Activated CD4-positive, alpha-beta T cell treated with anti-CD3 and anti-CD28 coated beads for 36 hours (primary cell): ENCODE measurements at regions not wholly inside any gene's neighbourhood (a gene's known extent, or its start where the extent isn't known, plus 50 kb on each side); places are given as distances from the start of the nearest gene placed in this dataset.

Experiments used
- ATAC-seq: fragments of 200-7000 bp; cut with Tn5 transposase; one replicate; pipeline ENCODE4 v1.10.0; 2021; ENCODE audit warnings: mild to moderate bottlenecking, moderate library complexity
- CTCF ChIA-PET: fragments of 350-600 bp; sonication (Branson Sonifier 250); formaldehyde crosslinking; loops from one replicate; lab custom pipeline; 2021; ENCODE audit warnings: antibody characterized with exemption; lab: Charles Lee
- POLR2A ChIA-PET: fragments of 350-600 bp; sonication (Branson Sonifier 250); formaldehyde crosslinking; loops from one replicate; lab custom pipeline; 2021; ENCODE audit warnings: antibody characterized with exemption, inconsistent platforms; lab: Charles Lee
- DNase-seq: peaks from one replicate; pipeline ENCODE4 v3.0.0-alpha.2; 2020
- H3K27ac Mint-ChIP-seq: one replicate; pipeline ENCODE4 v1.8.0; 2021; ENCODE audit warnings: mixed read lengths
- H3K27me3 Mint-ChIP-seq: one replicate; pipeline ENCODE4 v1.8.0; 2021; ENCODE audit warnings: mixed read lengths
- H3K36me3 Mint-ChIP-seq: one replicate; pipeline ENCODE4 v1.8.0; 2021; ENCODE audit warnings: low read depth, mixed read lengths
- H3K4me1 Mint-ChIP-seq: one replicate; pipeline ENCODE4 v1.8.0; 2021; ENCODE audit warnings: mixed read lengths
- H3K4me3 Mint-ChIP-seq: one replicate; pipeline ENCODE4 v1.8.0; 2021; ENCODE audit warnings: mild to moderate bottlenecking, moderate library complexity, mixed read lengths
- H3K9me3 Mint-ChIP-seq: one replicate; pipeline ENCODE4 v1.8.0; 2021; ENCODE audit warnings: low read depth, mixed read lengths
- intact Hi-C, 2 experiments: fragments of 100-400 bp; cut with DNase I in 1 of 2; cut with micrococcal nuclease in 1 of 2; formaldehyde crosslinking; loops; one replicate each; pipeline versions ENCODE4 v1.14.2 to v1.15.1; 2022 to 2024; cut with DNase I, micrococcal nuclease

- Mint-ChIP-seq H3K4me1 (peaks cover 5% of the 10 kb centered on the region), H3K4me3 (no peak overlapping the region), H3K27ac (no peak overlapping the region), H3K36me3 (no peaks in the 10 kb centered on the region), H3K27me3 (peaks cover 19% of the 10 kb centered on the region), H3K9me3 (no peaks in the 10 kb centered on the region)
- CTCF ChIA-PET = no interaction called here
- no peak for DNase-seq
- intact Hi-C loops = no loop called here
- ATAC-seq = no peak
- POLR2A ChIA-PET = no interaction called here
Observed at GRCh38 chr6:132868057-132868456, 53.7 kb downstream of the RPS12 start.

DNA sequence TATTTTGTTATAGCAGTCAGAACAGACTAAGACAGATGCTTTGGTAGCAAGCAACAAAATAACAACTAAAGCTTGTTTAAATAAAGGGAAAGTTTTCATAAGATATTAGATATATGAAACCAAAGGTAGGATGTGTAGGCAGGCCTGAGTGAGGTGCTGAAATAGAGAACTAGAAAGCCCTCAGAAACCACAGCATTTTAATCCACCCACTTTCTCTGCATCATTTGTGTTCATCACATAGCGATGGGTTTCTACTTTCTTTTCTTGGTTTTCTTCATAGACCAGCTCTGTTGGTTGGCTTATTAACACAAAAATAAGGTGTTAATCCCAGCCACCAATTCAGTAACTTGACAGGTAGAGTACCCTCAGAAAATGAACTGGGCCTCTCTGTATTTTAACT is 58.6 kb downstream of the RPS12 start:
- ChIA-PET POLR2A (no interaction called here), CTCF (no interaction called here)
- intact Hi-C loops = no loop called here
- DNase-seq (no peak), ATAC-seq (peak; percentile 89)
- Mint-ChIP-seq H3K36me3 (no peaks in the 10 kb centered on the region), H3K9me3 (peaks cover 5% of the 10 kb centered on the region), H3K4me1 (peaks cover 5% of the 10 kb centered on the region), H3K27me3 (peaks cover 17% of the 10 kb centered on the region), H3K27ac (no peak overlapping the region), H3K4me3 (no peak overlapping the region)

DNA sequence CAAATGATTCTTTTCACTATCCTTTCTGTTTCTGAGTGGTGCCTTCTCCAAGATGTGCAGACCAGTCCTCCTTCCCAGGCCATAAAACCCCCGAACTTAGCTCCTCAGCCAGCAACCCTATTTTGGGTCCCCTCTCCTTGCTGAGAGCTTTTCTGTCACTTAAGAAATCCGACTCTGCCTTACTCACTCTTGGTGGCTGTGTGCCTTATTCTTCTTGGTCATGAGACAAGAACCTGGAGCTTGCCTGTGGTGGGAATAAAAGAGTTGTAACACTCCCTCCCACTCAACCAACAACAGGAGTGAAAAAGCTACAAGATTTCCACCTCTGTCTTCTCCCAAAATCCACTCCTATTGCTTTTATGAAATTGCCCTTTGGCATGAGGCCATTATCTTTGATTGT is 62.6 kb downstream of the RPS12 start:
- peaks cover 5% of the 10 kb centered on the region for H3K4me1 Mint-ChIP-seq
- intact Hi-C loops = no loop called here
- no peak overlapping the region for H3K4me3 Mint-ChIP-seq
- ChIA-PET POLR2A (no interaction called here), CTCF (interaction anchor here (0.7 kb wide), 1 partner anchor 144 kb away, joined by 4 read pairs; no protein-coding TSS in a partner anchor)
- peaks cover 9% of the 10 kb centered on the region for H3K27me3 Mint-ChIP-seq
- no peak for ATAC-seq
- H3K9me3 Mint-ChIP-seq = peaks cover 5% of the 10 kb centered on the region
- H3K36me3 Mint-ChIP-seq = no peaks in the 10 kb centered on the region
- DNase-seq = no peak
- H3K27ac Mint-ChIP-seq = no peak overlapping the region

DNA sequence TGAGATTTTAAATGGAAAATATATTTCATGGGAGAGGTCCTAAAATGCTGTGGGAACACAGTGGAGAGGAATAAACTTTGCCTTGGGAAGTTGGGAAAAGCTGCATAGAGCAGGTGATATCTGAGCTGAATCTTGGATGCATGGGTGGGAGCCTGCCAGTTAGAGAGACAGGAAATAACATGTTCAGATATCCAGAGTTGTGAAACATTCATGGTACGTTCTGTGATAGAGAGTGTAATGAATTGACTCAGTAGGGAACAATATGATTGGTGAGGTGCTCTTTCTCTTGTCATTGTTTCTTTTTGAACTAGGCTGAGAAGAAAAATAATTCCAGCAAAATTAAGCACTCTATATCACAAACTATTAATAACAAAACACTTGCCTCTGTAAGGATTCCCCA is 72.8 kb downstream of the RPS12 start:
- CTCF ChIA-PET = no interaction called here
- H3K27ac Mint-ChIP-seq = no peak overlapping the region
- ATAC-seq = peak; percentile 79
- intact Hi-C loops = no loop called here
- DNase-seq = no peak
- peaks cover 10% of the 10 kb centered on the region for H3K27me3 Mint-ChIP-seq
- H3K9me3 Mint-ChIP-seq = no peaks in the 10 kb centered on the region
- peaks cover 2% of the 10 kb centered on the region for H3K4me1 Mint-ChIP-seq
- H3K4me3 Mint-ChIP-seq = no peak overlapping the region
- H3K36me3 Mint-ChIP-seq = no peaks in the 10 kb centered on the region
- POLR2A ChIA-PET = no interaction called here

- Mint-ChIP-seq H3K27ac (no peak overlapping the region), H3K4me3 (no peak overlapping the region), H3K36me3 (no peaks in the 10 kb centered on the region), H3K9me3 (no peaks in the 10 kb centered on the region), H3K4me1 (peaks cover 2% of the 10 kb centered on the region), H3K27me3 (peaks cover 10% of the 10 kb centered on the region)
- ChIA-PET POLR2A (no interaction called here), CTCF (no interaction called here)
- ATAC-seq (no peak), DNase-seq (no peak)
- intact Hi-C loops = no loop called here
Observed at GRCh38 chr6:132888701-132889100, 74.3 kb downstream of the RPS12 start.

- Mint-ChIP-seq H3K9me3 (no peaks in the 10 kb centered on the region), H3K4me3 (no peak overlapping the region), H3K4me1 (no peaks in the 10 kb centered on the region), H3K27ac (no peak overlapping the region), H3K36me3 (no peaks in the 10 kb centered on the region), H3K27me3 (peaks cover 6% of the 10 kb centered on the region)
- CTCF ChIA-PET = no interaction called here
- POLR2A ChIA-PET = no interaction called here
- no peak for ATAC-seq
- DNase-seq = no peak
- intact Hi-C loops = no loop called here
Observed at GRCh38 chr6:132892929-132893771, 78.8 kb downstream of the RPS12 start.

- Mint-ChIP-seq H3K27ac (no peak overlapping the region), H3K9me3 (no peaks in the 10 kb centered on the region), H3K4me1 (no peaks in the 10 kb centered on the region), H3K27me3 (peaks cover 6% of the 10 kb centered on the region), H3K4me3 (no peak overlapping the region), H3K36me3 (no peaks in the 10 kb centered on the region)
- DNase-seq (no peak), ATAC-seq (no peak)
- POLR2A ChIA-PET = no interaction called here
- intact Hi-C loops = no loop called here
- CTCF ChIA-PET = interaction anchor here (1.2 kb wide), 1 partner anchor 35 kb away, joined by 3 read pairs; no protein-coding TSS in a partner anchor
Observed at GRCh38 chr6:132893772-132894490, 79.6 kb downstream of the RPS12 start.

GRCh38 chr6:132898376-132898775 is 84.0 kb downstream of the RPS12 start:
- H3K4me1 Mint-ChIP-seq = no peaks in the 10 kb centered on the region
- intact Hi-C loops = no loop called here
- ATAC-seq (no peak), DNase-seq (no peak)
- CTCF ChIA-PET = no interaction called here
- H3K9me3 Mint-ChIP-seq = no peaks in the 10 kb centered on the region
- POLR2A ChIA-PET = no interaction called here
- H3K27me3 Mint-ChIP-seq = no peaks in the 10 kb centered on the region
- H3K4me3 Mint-ChIP-seq = no peak overlapping the region
- H3K36me3 Mint-ChIP-seq = no peaks in the 10 kb centered on the region
- H3K27ac Mint-ChIP-seq = no peak overlapping the region

GRCh38 chr6:132900849-132901248 is 86.5 kb downstream of the RPS12 start:
- intact Hi-C loops = no loop called here
- no peaks in the 10 kb centered on the region for H3K36me3 Mint-ChIP-seq
- POLR2A ChIA-PET = no interaction called here
- no peak for ATAC-seq
- no peaks in the 10 kb centered on the region for H3K9me3 Mint-ChIP-seq
- CTCF ChIA-PET = no interaction called here
- H3K27me3 Mint-ChIP-seq = peaks cover 2% of the 10 kb centered on the region
- H3K4me3 Mint-ChIP-seq = no peak overlapping the region
- H3K4me1 Mint-ChIP-seq = no peaks in the 10 kb centered on the region
- DNase-seq = no peak
- H3K27ac Mint-ChIP-seq = no peak overlapping the region

GRCh38 chr6:132902901-132903300 is 88.5 kb downstream of the RPS12 start:
- no peaks in the 10 kb centered on the region for H3K9me3 Mint-ChIP-seq
- no peaks in the 10 kb centered on the region for H3K36me3 Mint-ChIP-seq
- DNase-seq (no peak), ATAC-seq (no peak)
- H3K27ac Mint-ChIP-seq = no peak overlapping the region
- no peaks in the 10 kb centered on the region for H3K4me1 Mint-ChIP-seq
- H3K4me3 Mint-ChIP-seq = no peak overlapping the region
- CTCF ChIA-PET = interaction anchor here (1.3 kb wide), 1 partner anchor 12 kb away, joined by 3 read pairs; no protein-coding TSS in a partner anchor
- POLR2A ChIA-PET = no interaction called here
- intact Hi-C loops = no loop called here
- peaks cover 5% of the 10 kb centered on the region for H3K27me3 Mint-ChIP-seq

GRCh38 chr6:132907231-132907630 is 92.9 kb downstream of the RPS12 start:
- POLR2A ChIA-PET = no interaction called here
- DNase-seq (no peak), ATAC-seq (no peak)
- CTCF ChIA-PET = interaction anchor here (1.2 kb wide), 1 partner anchor 207 kb away, joined by 3 read pairs; no protein-coding TSS in a partner anchor
- Mint-ChIP-seq H3K36me3 (no peaks in the 10 kb centered on the region), H3K27me3 (peaks cover 15% of the 10 kb centered on the region), H3K4me3 (no peak overlapping the region), H3K4me1 (no peaks in the 10 kb centered on the region), H3K9me3 (no peaks in the 10 kb centered on the region), H3K27ac (no peak overlapping the region)
- intact Hi-C loops = no loop called here

DNA sequence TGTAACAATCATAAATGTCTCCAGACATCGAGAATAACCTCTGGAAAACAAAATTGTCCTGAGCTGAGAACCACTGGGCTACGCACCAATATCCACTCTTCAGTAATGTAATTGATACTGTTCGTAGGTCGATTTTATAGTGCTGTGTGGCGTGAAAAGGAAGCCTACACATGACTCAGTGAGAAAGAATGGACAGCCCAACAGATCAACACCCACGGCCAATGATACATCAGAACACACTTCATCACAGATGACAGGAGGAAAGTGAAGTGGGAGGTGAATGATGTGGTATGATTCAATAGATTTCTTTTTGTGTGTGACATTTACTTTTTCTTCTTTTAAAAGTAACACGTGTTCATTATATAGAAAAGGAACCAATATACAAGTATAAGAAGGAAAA is 93.5 kb downstream of the RPS12 start:
- DNase-seq (no peak), ATAC-seq (peak; percentile 36)
- POLR2A ChIA-PET = no interaction called here
- H3K4me1 Mint-ChIP-seq = no peaks in the 10 kb centered on the region
- CTCF ChIA-PET = no interaction called here
- H3K4me3 Mint-ChIP-seq = no peak overlapping the region
- H3K36me3 Mint-ChIP-seq = no peaks in the 10 kb centered on the region
- intact Hi-C loops = no loop called here
- H3K27ac Mint-ChIP-seq = no peak overlapping the region
- H3K9me3 Mint-ChIP-seq = no peaks in the 10 kb centered on the region
- H3K27me3 Mint-ChIP-seq = peaks cover 15% of the 10 kb centered on the region
